ENCODE measurements at regions not wholly inside any gene's neighbourhood (a gene's known extent, or its start where the extent isn't known, plus 50 kb on each side); places are given as distances from the start of the nearest gene placed in this dataset.

DNA sequence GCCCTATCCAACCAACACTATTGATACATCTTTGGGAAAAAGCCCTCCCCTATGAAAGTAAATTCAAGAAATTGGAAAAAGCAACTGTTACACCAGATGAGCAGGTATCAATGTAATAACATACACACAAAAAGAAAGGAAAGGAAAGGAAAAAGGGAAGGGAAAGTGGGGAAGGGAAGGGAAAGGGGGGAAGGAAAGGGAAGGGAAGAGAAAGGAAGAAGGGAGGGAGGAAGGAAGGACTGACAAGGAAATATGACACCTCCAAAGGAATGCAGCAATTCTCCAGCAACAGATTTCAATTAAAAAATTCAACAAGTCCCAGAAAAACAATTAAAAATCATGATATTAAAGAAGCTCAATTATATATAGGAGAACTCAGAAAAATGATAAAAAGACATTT is 176.9 kb upstream of the OPRM1 start:
- TF ChIP-seq, protein P1, sequence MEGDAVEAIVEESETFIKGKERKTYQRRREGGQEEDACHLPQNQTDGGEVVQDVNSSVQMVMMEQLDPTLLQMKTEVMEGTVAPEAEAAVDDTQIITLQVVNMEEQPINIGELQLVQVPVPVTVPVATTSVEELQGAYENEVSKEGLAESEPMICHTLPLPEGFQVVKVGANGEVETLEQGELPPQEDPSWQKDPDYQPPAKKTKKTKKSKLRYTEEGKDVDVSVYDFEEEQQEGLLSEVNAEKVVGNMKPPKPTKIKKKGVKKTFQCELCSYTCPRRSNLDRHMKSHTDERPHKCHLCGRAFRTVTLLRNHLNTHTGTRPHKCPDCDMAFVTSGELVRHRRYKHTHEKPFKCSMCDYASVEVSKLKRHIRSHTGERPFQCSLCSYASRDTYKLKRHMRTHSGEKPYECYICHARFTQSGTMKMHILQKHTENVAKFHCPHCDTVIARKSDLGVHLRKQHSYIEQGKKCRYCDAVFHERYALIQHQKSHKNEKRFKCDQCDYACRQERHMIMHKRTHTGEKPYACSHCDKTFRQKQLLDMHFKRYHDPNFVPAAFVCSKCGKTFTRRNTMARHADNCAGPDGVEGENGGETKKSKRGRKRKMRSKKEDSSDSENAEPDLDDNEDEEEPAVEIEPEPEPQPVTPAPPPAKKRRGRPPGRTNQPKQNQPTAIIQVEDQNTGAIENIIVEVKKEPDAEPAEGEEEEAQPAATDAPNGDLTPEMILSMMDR (IDR thresholded peaks at IDR 0.05; ENCODE audit: low read depth, low read length) = no peak
- in situ Hi-C loops (cut with HindIII; ENCODE audit: low sequenced_read_pairs) = no loop called here
- no peak for DNase-seq (ENCODE audit: low read depth, low spot score)
- no peak overlapping the region for H3K4me3 ChIP-seq (ENCODE audit: low read depth, low read length)

DNA sequence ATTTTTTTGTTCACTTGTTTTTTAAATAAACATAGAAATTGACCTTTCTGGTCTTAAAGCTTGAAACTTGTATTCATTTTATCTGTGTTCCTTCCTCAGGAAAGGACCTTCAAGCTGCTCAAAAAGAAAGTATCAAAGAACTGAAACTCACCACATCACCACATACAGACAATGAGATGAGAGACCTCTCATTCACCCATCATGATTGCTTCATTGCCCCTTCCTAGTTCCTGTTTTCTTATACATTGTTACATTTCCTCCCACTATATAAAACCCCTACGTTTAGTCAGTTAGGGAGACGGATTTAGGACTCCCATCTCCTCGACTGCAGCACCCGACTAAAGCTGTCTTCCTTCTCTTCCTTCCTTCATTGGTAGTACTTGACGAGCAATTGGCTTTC is 180.5 kb upstream of the OPRM1 start:
- TF ChIP-seq, protein P1 (IDR thresholded peaks at IDR 0.05; ENCODE audit: low read depth, low read length) = no peak

DNA sequence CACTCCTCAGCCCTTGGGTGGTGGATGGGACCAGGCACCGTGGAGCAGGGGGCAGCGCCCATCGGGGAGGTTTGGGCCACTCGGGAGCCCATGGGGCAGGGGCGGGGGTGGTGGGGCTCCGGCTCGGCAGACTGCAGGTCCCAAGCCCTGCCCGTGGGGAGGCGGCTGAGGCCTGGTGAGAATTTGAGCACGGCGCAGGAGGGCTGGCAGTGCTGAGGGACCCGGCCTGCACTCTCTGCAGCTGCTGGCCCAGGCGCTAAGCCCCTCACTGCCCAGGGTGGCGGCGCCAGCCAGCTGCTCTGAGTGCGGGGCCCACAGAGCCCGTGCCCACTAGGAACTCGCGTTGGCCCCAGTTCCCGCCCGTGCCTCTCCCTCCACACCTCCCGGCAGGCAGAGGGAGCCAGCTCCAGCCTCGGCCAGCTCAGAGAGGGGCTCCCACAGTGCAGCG is 182.1 kb upstream of the OPRM1 start:
- TF ChIP-seq, protein P1 (IDR thresholded peaks at IDR 0.05; ENCODE audit: low read depth, low read length) = no peak
- no peak for DNase-seq (ENCODE audit: low read depth, low spot score)
- H3K4me3 ChIP-seq (ENCODE audit: low read depth, low read length) = no peak overlapping the region
- in situ Hi-C loops (cut with HindIII; ENCODE audit: low sequenced_read_pairs) = no loop called here

More for the DNA sequence above, 180.5 kb upstream of the OPRM1 start:
- DNase-seq (ENCODE audit: low read depth, low spot score) = no peak
- in situ Hi-C loops (cut with HindIII; ENCODE audit: low sequenced_read_pairs) = no loop called here
- no peak overlapping the region for H3K4me3 ChIP-seq (ENCODE audit: low read depth, low read length)

DNA sequence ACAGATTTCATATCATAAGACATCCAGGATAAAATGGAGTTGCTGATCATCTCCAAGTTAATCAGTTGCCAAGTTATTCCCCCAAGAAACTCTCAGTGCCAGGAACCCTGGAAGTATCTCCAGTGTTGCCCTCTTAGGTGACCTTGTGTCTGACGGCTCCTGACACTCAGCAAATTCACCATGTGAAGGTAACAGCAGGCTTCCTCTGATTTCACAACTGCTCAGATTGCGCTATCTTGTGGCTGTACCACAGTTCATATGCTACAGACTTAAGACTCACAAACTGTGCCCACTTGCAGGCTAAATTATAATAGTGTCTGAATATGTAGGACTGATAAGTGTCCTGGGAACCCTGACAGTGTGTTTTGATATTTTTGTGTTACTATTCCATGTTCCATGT is 186.6 kb upstream of the OPRM1 start:
- H3K4me3 ChIP-seq (ENCODE audit: low read depth, low read length) = no peak overlapping the region
- in situ Hi-C loops (cut with HindIII; ENCODE audit: low sequenced_read_pairs) = no loop called here
- no peak for DNase-seq (ENCODE audit: low read depth, low spot score)
- TF ChIP-seq, protein P1 (IDR thresholded peaks at IDR 0.05; ENCODE audit: low read depth, low read length) = no peak

DNA sequence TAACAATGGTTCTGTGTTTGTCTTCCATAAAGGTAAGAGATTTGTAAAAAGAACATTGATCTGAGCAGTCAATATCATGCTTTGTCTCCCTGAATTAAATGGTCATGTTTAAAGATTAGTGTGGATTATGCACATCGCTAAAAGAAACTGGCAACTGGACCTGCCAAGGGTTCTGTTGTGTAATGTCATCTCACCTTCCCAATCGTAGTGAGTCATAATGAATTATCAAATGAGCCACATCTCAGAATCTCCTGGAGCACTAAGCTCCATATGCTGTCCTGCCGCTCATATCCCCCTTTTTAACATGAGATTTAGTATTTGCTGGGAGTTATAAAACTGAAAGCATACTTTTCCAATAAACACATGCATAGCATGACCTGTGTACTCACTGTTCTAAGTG is 187.0 kb upstream of the OPRM1 start:
- TF ChIP-seq, protein P1 (IDR thresholded peaks at IDR 0.05; ENCODE audit: low read depth, low read length) = no peak
- no peak overlapping the region for H3K4me3 ChIP-seq (ENCODE audit: low read depth, low read length)
- no peak for DNase-seq (ENCODE audit: low read depth, low spot score)
- in situ Hi-C loops (cut with HindIII; ENCODE audit: low sequenced_read_pairs) = no loop called here

DNA sequence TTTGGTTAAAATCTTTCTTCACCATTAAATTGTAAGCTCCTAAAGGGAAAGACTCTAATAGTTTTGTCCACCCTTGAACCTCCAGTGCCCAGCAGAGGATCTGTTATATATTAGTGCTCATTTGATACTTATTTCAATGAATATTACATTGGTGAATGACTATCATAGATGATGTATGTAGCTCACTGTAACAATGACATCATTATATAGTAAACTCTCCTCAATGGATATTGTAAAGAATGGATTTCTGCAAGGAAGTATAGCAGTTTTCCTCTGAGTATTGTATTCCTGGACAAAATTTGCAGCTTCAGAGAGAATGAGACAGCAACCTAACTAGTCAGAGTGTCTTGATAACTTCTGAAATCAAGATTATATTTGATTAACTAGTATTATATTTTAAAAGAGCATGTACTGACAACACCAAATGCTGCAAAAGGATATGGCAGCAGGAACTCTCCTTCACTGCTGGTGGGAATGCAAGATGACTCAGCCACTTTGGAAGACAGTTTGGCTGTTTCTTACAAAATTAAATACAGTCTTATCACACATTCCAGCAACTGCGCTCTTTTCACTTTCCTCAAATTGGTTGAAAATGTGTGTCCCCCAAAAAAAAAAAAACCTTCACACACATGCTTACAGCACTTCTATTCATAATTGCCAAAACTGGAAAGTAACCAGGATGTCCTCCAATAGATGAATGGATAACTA is 189.8 kb upstream of the OPRM1 start:
- in situ Hi-C loops (cut with HindIII; ENCODE audit: low sequenced_read_pairs) = no loop called here
- DNase-seq (ENCODE audit: low read depth, low spot score) = no peak
- H3K4me3 ChIP-seq (ENCODE audit: low read depth, low read length) = no peak overlapping the region
- TF ChIP-seq, protein P1 (IDR thresholded peaks at IDR 0.05; ENCODE audit: low read depth, low read length) = no peak

Data from astrocyte of the spinal cord (primary cell).